ENCODE measurements at regions not wholly inside any gene's neighbourhood (a gene's known extent, or its start where the extent isn't known, plus 50 kb on each side); places are given as distances from the start of the nearest gene placed in this dataset.

DNA sequence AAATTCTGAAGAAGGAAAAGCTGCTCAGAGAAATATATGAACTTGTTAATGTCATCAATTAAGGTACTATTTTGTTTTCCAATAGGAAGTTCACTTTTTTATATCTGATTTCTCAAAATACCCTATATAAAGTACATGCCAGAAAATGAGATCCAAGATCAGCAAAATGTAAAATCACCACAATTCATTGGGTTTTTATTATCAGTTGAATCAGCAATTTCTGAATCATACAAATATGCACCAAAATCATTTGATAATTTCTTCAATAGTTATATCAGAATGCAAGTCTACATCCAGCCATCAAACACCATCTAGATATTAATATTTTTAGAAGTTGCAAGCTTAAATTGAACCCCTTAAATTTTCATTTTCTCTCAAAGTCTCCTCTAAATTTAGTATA lies 1293.4 kb upstream of the NCAM2 start:
- no peak for DNase-seq (ENCODE audit: low read depth, low spot score)
- H3K9me3 ChIP-seq (ENCODE audit: control insufficient read depth, insufficient read depth, low read depth, low read length) = no peaks in the 10 kb centered on the region
- POLR2A ChIA-PET = no interaction called here
- no TSS peak for BruUV-seq (replicated peaks)
- in situ Hi-C loops (cut with HindIII; ENCODE audit: low pct_unique_long_range_greater_than_20kb, low sequenced_read_pairs) = no loop called here
- no peaks in the 10 kb centered on the region for H3K4me1 ChIP-seq (ENCODE audit: control insufficient read depth, insufficient read depth, low read length)
- no peak for ATAC-seq
- CTCF ChIA-PET = no interaction called here
- no peaks in the 10 kb centered on the region for H3K36me3 ChIP-seq (ENCODE audit: control insufficient read depth, insufficient read depth, low read length)
- intact Hi-C loops (cut with micrococcal nuclease; ENCODE audit: unreplicated experiment) = no loop called here
- TF ChIP-seq TCF7L2 (IDR thresholded peaks at IDR 0.05; ENCODE audit: low read depth, low read length) (no peak), SIN3A (IDR thresholded peaks at IDR 0.05; ENCODE audit: borderline replicate concordance, insufficient read depth, low read depth, low read length) (no peak), POLR2AphosphoS5 (IDR thresholded peaks at IDR 0.05; ENCODE audit: low read depth, low read length) (no peak)
- TF ChIP-seq, protein P1, sequence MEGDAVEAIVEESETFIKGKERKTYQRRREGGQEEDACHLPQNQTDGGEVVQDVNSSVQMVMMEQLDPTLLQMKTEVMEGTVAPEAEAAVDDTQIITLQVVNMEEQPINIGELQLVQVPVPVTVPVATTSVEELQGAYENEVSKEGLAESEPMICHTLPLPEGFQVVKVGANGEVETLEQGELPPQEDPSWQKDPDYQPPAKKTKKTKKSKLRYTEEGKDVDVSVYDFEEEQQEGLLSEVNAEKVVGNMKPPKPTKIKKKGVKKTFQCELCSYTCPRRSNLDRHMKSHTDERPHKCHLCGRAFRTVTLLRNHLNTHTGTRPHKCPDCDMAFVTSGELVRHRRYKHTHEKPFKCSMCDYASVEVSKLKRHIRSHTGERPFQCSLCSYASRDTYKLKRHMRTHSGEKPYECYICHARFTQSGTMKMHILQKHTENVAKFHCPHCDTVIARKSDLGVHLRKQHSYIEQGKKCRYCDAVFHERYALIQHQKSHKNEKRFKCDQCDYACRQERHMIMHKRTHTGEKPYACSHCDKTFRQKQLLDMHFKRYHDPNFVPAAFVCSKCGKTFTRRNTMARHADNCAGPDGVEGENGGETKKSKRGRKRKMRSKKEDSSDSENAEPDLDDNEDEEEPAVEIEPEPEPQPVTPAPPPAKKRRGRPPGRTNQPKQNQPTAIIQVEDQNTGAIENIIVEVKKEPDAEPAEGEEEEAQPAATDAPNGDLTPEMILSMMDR (IDR thresholded peaks at IDR 0.05) = no peak
- TF ChIP-seq, protein P2, sequence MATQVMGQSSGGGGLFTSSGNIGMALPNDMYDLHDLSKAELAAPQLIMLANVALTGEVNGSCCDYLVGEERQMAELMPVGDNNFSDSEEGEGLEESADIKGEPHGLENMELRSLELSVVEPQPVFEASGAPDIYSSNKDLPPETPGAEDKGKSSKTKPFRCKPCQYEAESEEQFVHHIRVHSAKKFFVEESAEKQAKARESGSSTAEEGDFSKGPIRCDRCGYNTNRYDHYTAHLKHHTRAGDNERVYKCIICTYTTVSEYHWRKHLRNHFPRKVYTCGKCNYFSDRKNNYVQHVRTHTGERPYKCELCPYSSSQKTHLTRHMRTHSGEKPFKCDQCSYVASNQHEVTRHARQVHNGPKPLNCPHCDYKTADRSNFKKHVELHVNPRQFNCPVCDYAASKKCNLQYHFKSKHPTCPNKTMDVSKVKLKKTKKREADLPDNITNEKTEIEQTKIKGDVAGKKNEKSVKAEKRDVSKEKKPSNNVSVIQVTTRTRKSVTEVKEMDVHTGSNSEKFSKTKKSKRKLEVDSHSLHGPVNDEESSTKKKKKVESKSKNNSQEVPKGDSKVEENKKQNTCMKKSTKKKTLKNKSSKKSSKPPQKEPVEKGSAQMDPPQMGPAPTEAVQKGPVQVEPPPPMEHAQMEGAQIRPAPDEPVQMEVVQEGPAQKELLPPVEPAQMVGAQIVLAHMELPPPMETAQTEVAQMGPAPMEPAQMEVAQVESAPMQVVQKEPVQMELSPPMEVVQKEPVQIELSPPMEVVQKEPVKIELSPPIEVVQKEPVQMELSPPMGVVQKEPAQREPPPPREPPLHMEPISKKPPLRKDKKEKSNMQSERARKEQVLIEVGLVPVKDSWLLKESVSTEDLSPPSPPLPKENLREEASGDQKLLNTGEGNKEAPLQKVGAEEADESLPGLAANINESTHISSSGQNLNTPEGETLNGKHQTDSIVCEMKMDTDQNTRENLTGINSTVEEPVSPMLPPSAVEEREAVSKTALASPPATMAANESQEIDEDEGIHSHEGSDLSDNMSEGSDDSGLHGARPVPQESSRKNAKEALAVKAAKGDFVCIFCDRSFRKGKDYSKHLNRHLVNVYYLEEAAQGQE (IDR thresholded peaks at IDR 0.05; ENCODE audit: insufficient read depth in 1 of 2, low read depth in 2 of 2, low read length in 1 of 2) = no peak
- H3K4me3 ChIP-seq (ENCODE audit: low read depth in 2 of 2, low read length in 2 of 2) = no peak overlapping the region
- no peak overlapping the region for H3K27ac ChIP-seq (ENCODE audit: low read length)
- H3K27me3 ChIP-seq (ENCODE audit: control insufficient read depth, insufficient read depth, low read length) = no peaks in the 10 kb centered on the region

DNA sequence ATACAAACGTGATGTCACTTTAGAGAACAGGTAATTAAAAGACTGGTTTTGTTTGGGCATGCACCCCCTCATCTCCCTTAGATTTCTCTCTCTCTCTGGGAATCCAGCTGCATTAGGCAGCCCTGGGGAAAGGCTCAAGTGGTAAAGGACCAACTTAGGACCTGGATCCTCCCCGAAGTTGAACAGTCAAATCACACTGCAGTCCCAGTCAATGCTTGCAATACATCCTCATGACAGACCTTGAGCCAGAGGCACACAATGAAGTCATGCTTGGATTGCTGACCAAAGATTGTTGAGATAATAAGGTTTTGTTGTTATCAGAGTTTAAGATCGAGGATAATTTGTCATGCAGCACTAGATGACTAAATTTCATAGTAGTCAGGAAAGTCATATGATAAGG lies 1285.8 kb upstream of the NCAM2 start:
- no peaks in the 10 kb centered on the region for H3K36me3 ChIP-seq (ENCODE audit: control insufficient read depth, insufficient read depth, low read length)
- CTCF ChIA-PET = no interaction called here
- intact Hi-C loops (cut with micrococcal nuclease; ENCODE audit: unreplicated experiment) (no loop called here), in situ Hi-C loops (cut with HindIII; ENCODE audit: low pct_unique_long_range_greater_than_20kb, low sequenced_read_pairs) (no loop called here)
- no peak overlapping the region for H3K4me3 ChIP-seq (ENCODE audit: low read depth in 2 of 2, low read length in 2 of 2)
- no peak overlapping the region for H3K27ac ChIP-seq (ENCODE audit: low read length)
- H3K27me3 ChIP-seq (ENCODE audit: control insufficient read depth, insufficient read depth, low read length) = no peaks in the 10 kb centered on the region
- H3K9me3 ChIP-seq (ENCODE audit: control insufficient read depth, insufficient read depth, low read depth, low read length) = no peaks in the 10 kb centered on the region
- TF ChIP-seq POLR2AphosphoS5 (IDR thresholded peaks at IDR 0.05; ENCODE audit: low read depth, low read length) (no peak), TCF7L2 (IDR thresholded peaks at IDR 0.05; ENCODE audit: low read depth, low read length) (no peak), SIN3A (IDR thresholded peaks at IDR 0.05; ENCODE audit: borderline replicate concordance, insufficient read depth, low read depth, low read length) (no peak)
- TF ChIP-seq, protein P2 (IDR thresholded peaks at IDR 0.05; ENCODE audit: insufficient read depth in 1 of 2, low read depth in 2 of 2, low read length in 1 of 2) = no peak
- TF ChIP-seq, protein P1 (IDR thresholded peaks at IDR 0.05) = no peak
- no peak for ATAC-seq
- POLR2A ChIA-PET = no interaction called here
- H3K4me1 ChIP-seq (ENCODE audit: control insufficient read depth, insufficient read depth, low read length) = no peaks in the 10 kb centered on the region
- DNase-seq (ENCODE audit: low read depth, low spot score) = no peak
- BruUV-seq (replicated peaks) = no TSS peak
